SK-N-SH treated with all-trans-retinoic acid at 6 μM for 48 hours (cell line): ENCODE measurements at regions not wholly inside any gene's neighbourhood (a gene's known extent, or its start where the extent isn't known, plus 50 kb on each side); places are given as distances from the start of the nearest gene placed in this dataset.

Source experiments
- ATAC-seq: fragments of 200-7000 bp; cut with Tn5 transposase; 3 replicates; pipeline ENCODE4 v1.9.1; 2020; ENCODE audit warnings: mild to moderate bottlenecking, moderate library complexity
- BACH2 ChIP-seq: fragments of 250-450 bp; sonication (Bioruptor Pico); IDR thresholded peaks from 2 replicates; pipeline ENCODE4 v1.9.0; 2021; ENCODE audit warnings: mild to moderate bottlenecking, borderline replicate concordance
- CREB5 ChIP-seq: fragments of 250-450 bp; sonication (Bioruptor Pico); IDR thresholded peaks from 2 replicates; pipeline ENCODE4 v1.5.1; 2020; ENCODE audit warnings: low read depth, mild to moderate bottlenecking, moderate library complexity
- CSDC2 ChIP-seq: fragments of 250-450 bp; sonication (Bioruptor Pico); IDR thresholded peaks from 2 replicates; pipeline ENCODE4 v1.5.0; 2020; ENCODE audit warnings: mild to moderate bottlenecking, moderate library complexity
- CSRNP3 ChIP-seq: fragments of 250-450 bp; sonication (Bioruptor Pico); IDR thresholded peaks from 2 replicates; pipeline ENCODE4 v1.5.1; 2021; ENCODE audit warnings: mild to moderate bottlenecking, moderate library complexity
- ESRRG ChIP-seq: fragments of 250-450 bp; sonication (Bioruptor Pico); IDR thresholded peaks from 2 replicates; pipeline ENCODE4 v1.6.1; 2021; ENCODE audit warnings: mild to moderate bottlenecking
- GLIS3 ChIP-seq: fragments of 250-450 bp; sonication (Bioruptor Pico); IDR thresholded peaks from 2 replicates; pipeline ENCODE4 v1.5.0; 2020; ENCODE audit warnings: mild to moderate bottlenecking, moderate library complexity
- ISL1 ChIP-seq: fragments of 250-450 bp; sonication (Bioruptor Pico); IDR thresholded peaks from 2 replicates; pipeline ENCODE4 v2.1.2; 2022; ENCODE audit warnings: mild to moderate bottlenecking, moderate library complexity
- OSR1 ChIP-seq: fragments of 250-450 bp; sonication (Bioruptor Pico); IDR thresholded peaks from 2 replicates; pipeline ENCODE4 v1.8.0; 2022; ENCODE audit warnings: moderate library complexity, mild to moderate bottlenecking, inconsistent platforms
- PATZ1 ChIP-seq: fragments of 250-450 bp; sonication (Bioruptor Pico); IDR thresholded peaks from 2 replicates; pipeline ENCODE4 v1.8.0; 2020; ENCODE audit warnings: mild to moderate bottlenecking, moderate library complexity, borderline replicate concordance
- POU6F1 ChIP-seq: fragments of 250-450 bp; sonication (Bioruptor Pico); IDR thresholded peaks from 2 replicates; pipeline ENCODE4 v1.8.0; 2021; ENCODE audit warnings: low read depth, mild to moderate bottlenecking, moderate library complexity, borderline replicate concordance
- PPARA ChIP-seq: fragments of 250-450 bp; sonication (Bioruptor Pico); IDR thresholded peaks from 2 replicates; pipeline ENCODE4 v1.5.0; 2020; ENCODE audit warnings: mild to moderate bottlenecking, borderline replicate concordance
- RARB ChIP-seq: fragments of 250-450 bp; sonication (Bioruptor Pico); IDR thresholded peaks from 2 replicates; pipeline ENCODE4 v1.8.0; 2021; ENCODE audit warnings: mild to moderate bottlenecking, moderate library complexity
- SNAI2 ChIP-seq: fragments of 250-450 bp; sonication (Bioruptor Pico); IDR thresholded peaks from 2 replicates; pipeline ENCODE4 v1.5.0; 2020; ENCODE audit warnings: mild to moderate bottlenecking, moderate library complexity
- TCF4 ChIP-seq: fragments of 250-450 bp; sonication (Bioruptor Pico); IDR thresholded peaks from 2 replicates; pipeline ENCODE4 v1.8.0; 2021; ENCODE audit warnings: mild to moderate bottlenecking, moderate library complexity, borderline replicate concordance
- TSHZ2 ChIP-seq: fragments of 250-450 bp; sonication (Bioruptor Pico); IDR thresholded peaks from 2 replicates; pipeline ENCODE4 v1.5.0; 2020; ENCODE audit warnings: mild to moderate bottlenecking, moderate library complexity
- ZC3H10 ChIP-seq: fragments of 250-450 bp; sonication (Bioruptor Pico); IDR thresholded peaks from 2 replicates; pipeline ENCODE4 v1.5.1; 2021; ENCODE audit warnings: mild to moderate bottlenecking, moderate library complexity
- ZFP3 ChIP-seq: fragments of 250-450 bp; sonication (Bioruptor Pico); IDR thresholded peaks from 2 replicates; pipeline ENCODE4 v1.5.0; 2020; ENCODE audit warnings: mild to moderate bottlenecking, moderate library complexity
- ZFP30 ChIP-seq: fragments of 450-650 bp; formaldehyde crosslinking; IDR thresholded peaks from 2 replicates; pipeline ENCODE4 v1.5.0; 2022; ENCODE audit warnings: mild to moderate bottlenecking, moderate library complexity
- ZNF70 ChIP-seq: fragments of 450-650 bp; formaldehyde crosslinking; IDR thresholded peaks from 2 replicates; pipeline ENCODE4 v1.5.0; 2020; ENCODE audit warnings: mild to moderate bottlenecking, moderate library complexity

- no peak for TF ChIP-seq TSHZ2 (CRISPR knock-in tag)
- TF ChIP-seq, all 23 proteins: peak for 0
Measured at GRCh38 chr6:115365783-115366182, 694.9 kb downstream of the FRK start (continued).

- TF ChIP-seq ZFP3 (CRISPR knock-in tag) = no peak
- TF ChIP-seq PPARA (CRISPR knock-in tag) = no peak
- no peak for TF ChIP-seq SNAI2
- TF ChIP-seq ISL1 (CRISPR knock-in tag) = no peak
- no peak for TF ChIP-seq CSDC2 (CRISPR knock-in tag)
- TF ChIP-seq ESRRG = no peak
- TF ChIP-seq ZC3H10 (CRISPR knock-in tag) = no peak
- TF ChIP-seq OSR1 (CRISPR knock-in tag) = no peak
- no peak for TF ChIP-seq GLIS3 (CRISPR knock-in tag)
- no peak for ATAC-seq
Measured at GRCh38 chr6:115363379-115363778, 697.3 kb downstream of the FRK start.

- no peak for ATAC-seq
- TF ChIP-seq ZC3H10 (CRISPR knock-in tag) (no peak), GLIS3 (CRISPR knock-in tag) (no peak), PATZ1 (no peak), ESRRG (no peak)
Measured at GRCh38 chr6:115362234-115362633, 698.5 kb downstream of the FRK start.

- ATAC-seq = no peak
- TF ChIP-seq TCF4 (CRISPR knock-in tag) (no peak), PPARA (CRISPR knock-in tag) (no peak), ISL1 (CRISPR knock-in tag) (no peak), ZC3H10 (CRISPR knock-in tag) (no peak)
Measured at GRCh38 chr6:115360602-115361325, 699.9 kb downstream of the FRK start.

- no peak for ATAC-seq
- TF ChIP-seq ISL1 (CRISPR knock-in tag) (no peak), TCF4 (CRISPR knock-in tag) (no peak), GLIS3 (CRISPR knock-in tag) (no peak), RARB (CRISPR knock-in tag) (no peak), CSDC2 (CRISPR knock-in tag) (no peak), ZC3H10 (CRISPR knock-in tag) (no peak), SNAI2 (no peak), CSRNP3 (CRISPR knock-in tag) (no peak), ZNF70 (no peak), ZFP30 (CRISPR knock-in tag) (no peak), ZFP3 (CRISPR knock-in tag) (no peak), CREB5 (CRISPR knock-in tag) (no peak), OSR1 (CRISPR knock-in tag) (no peak), BACH2 (CRISPR knock-in tag) (no peak), POU6F1 (CRISPR knock-in tag) (no peak)
Measured at GRCh38 chr6:115358616-115359015, 702.1 kb downstream of the FRK start.
